ENCODE measurements at regions not wholly inside any gene's neighbourhood (a gene's known extent, or its start where the extent isn't known, plus 50 kb on each side); places are given as distances from the start of the nearest gene placed in this dataset.

DNA sequence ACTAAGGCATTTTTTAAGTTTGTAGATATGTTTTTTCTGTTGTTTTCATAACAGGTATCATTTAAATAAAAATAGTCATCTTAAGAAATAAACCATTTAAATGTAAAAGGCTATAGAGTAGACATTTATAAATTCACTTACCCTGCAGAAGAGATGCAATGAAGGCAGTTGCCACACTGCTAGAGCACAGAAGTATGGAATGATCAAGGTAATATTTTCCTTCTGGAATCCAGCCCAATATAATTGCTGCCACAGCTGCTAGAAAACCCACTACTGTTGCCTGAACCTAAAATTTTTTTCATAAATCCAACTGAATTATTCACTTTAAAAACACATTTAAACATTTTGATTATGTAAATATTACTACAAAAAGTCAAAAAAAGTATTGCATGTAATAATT, 69.2 kb downstream of the SLC41A2 start:
- no peaks in the 10 kb centered on the region for H3K79me2 ChIP-seq (ENCODE audit: control insufficient read depth in 1 of 2, insufficient read depth in 2 of 2, low read length in 2 of 2)
- no peak overlapping the region for H3K56ac ChIP-seq (replicated peaks; ENCODE audit: insufficient read length, low read depth, low read length)
- H2BK20ac ChIP-seq (ENCODE audit: low read length), result no peak overlapping the region
- H2BK15ac ChIP-seq (ENCODE audit: low read length), result no peak overlapping the region
- H2BK120ac ChIP-seq (replicated peaks; ENCODE audit: low read depth, low read length), result no peak overlapping the region
- no peak overlapping the region for H3K18ac ChIP-seq (ENCODE audit: extremely low read depth, low read length)
- no peak overlapping the region for H2BK12ac ChIP-seq (ENCODE audit: low read depth, low read length)
- no peak overlapping the region for H3K27ac ChIP-seq (ENCODE audit: low read depth, low read length)
- no peak overlapping the region for H3K4me2 ChIP-seq (ENCODE audit: insufficient read depth in 1 of 2, low read depth in 2 of 2, low read length in 2 of 2)
- ChIA-PET CTCF (ENCODE audit: partially characterized antibody) (interaction anchor here (0.7 to 1.0 kb wide), 2 partner anchors 47 to 162 kb away, joined by 3 read pairs; no protein-coding TSS in a partner anchor), POLR2A (ENCODE audit: partially characterized antibody) (no interaction called here)
- H3K23me2 ChIP-seq (ENCODE audit: low read depth, low read length), result no peaks in the 10 kb centered on the region
- no peak overlapping the region for H3K4me3 ChIP-seq (ENCODE audit: extremely low read depth in 1 of 4, insufficient read depth in 2 of 4, low read depth in 3 of 4, low read length in 4 of 4)
- H2BK5ac ChIP-seq (ENCODE audit: low read depth, low read length), result no peak overlapping the region
- no peaks in the 10 kb centered on the region for H3K4me1 ChIP-seq (replicated peaks in 1 of 4; ENCODE audit: control insufficient read depth in 3 of 4, insufficient read depth in 4 of 4, low read length in 3 of 4)
- no peak overlapping the region for H3K4ac ChIP-seq (replicated peaks; ENCODE audit: insufficient read length, low read depth, low read length)
- no peak overlapping the region for H4K8ac ChIP-seq (ENCODE audit: extremely low read depth, insufficient read depth, low read length)
- H2AK5ac ChIP-seq (ENCODE audit: low read depth, low read length), result no peak overlapping the region
- H3K14ac ChIP-seq (ENCODE audit: insufficient read length), result no peak overlapping the region
- H4K5ac ChIP-seq (ENCODE audit: insufficient read length, low read depth, low read length), result no peak overlapping the region
- no peaks in the 10 kb centered on the region for H3K36me3 ChIP-seq (ENCODE audit: control insufficient read depth in 2 of 4, insufficient read depth in 4 of 4, low read length in 3 of 4)
- no peaks in the 10 kb centered on the region for H3K79me1 ChIP-seq (ENCODE audit: low read depth, low read length)
- TF ChIP-seq POU5F1 (IDR thresholded peaks at IDR 0.05; ENCODE audit: low read depth, low read length) (no peak), JUN (IDR thresholded peaks at IDR 0.05; ENCODE audit: low read depth, low read length) (no peak), CBX5 (IDR thresholded peaks at IDR 0.05; ENCODE audit: low read depth, low read length) (no peak), SP1 (IDR thresholded peaks at IDR 0.05; ENCODE audit: low read depth, low read length) (no peak), CBX8 (IDR thresholded peaks at IDR 0.05; ENCODE audit: borderline replicate concordance, low read depth, low read length) (no peak), SP4 (IDR thresholded peaks at IDR 0.05; ENCODE audit: low read length) (no peak), TAF7 (optimal IDR thresholded peaks at IDR 0.05; ENCODE audit: borderline replicate concordance, low read depth, low read length) (no peak), EGR1 (IDR thresholded peaks at IDR 0.05; ENCODE audit: borderline replicate concordance, low read depth, low read length) (no peak), HDAC2 (IDR thresholded peaks at IDR 0.05; ENCODE audit: borderline replicate concordance in 1 of 2, low read depth in 2 of 2, low read length in 2 of 2) (no peak), HDAC6 (IDR thresholded peaks at IDR 0.05; ENCODE audit: low read depth, low read length) (no peak), SIX5 (IDR thresholded peaks at IDR 0.05; ENCODE audit: low read depth, low read length) (no peak), RFX5 (IDR thresholded peaks at IDR 0.05; ENCODE audit: borderline replicate concordance, low read depth, low read length) (no peak)
- TF ChIP-seq, protein P1, sequence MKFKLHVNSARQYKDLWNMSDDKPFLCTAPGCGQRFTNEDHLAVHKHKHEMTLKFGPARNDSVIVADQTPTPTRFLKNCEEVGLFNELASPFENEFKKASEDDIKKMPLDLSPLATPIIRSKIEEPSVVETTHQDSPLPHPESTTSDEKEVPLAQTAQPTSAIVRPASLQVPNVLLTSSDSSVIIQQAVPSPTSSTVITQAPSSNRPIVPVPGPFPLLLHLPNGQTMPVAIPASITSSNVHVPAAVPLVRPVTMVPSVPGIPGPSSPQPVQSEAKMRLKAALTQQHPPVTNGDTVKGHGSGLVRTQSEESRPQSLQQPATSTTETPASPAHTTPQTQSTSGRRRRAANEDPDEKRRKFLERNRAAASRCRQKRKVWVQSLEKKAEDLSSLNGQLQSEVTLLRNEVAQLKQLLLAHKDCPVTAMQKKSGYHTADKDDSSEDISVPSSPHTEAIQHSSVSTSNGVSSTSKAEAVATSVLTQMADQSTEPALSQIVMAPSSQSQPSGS (IDR thresholded peaks at IDR 0.05; ENCODE audit: low read length), result no peak
- H3K9me3 ChIP-seq (ENCODE audit: insufficient read depth in 2 of 2, low read depth in 1 of 2, low read length in 1 of 2), result peaks cover 4 to 8% of the 10 kb centered on the region in 2 experiments; a peak in 2 of 4 replicates
- H4K20me1 ChIP-seq (replicated peaks in 1 of 2; ENCODE audit: control insufficient read depth in 1 of 2, insufficient read depth in 2 of 2, low read length in 2 of 2), result no peaks in the 10 kb centered on the region
- H4K91ac ChIP-seq (replicated peaks; ENCODE audit: insufficient read length, low read length), result no peak overlapping the region
- no peak for DNase-seq (ENCODE audit: low read depth in 1 of 2, low spot score in 2 of 2)
- no peak for FAIRE-seq
- H3K9ac ChIP-seq (replicated peaks in 1 of 4; ENCODE audit: extremely low read depth in 1 of 4, low read depth in 3 of 4, low read length in 3 of 4), result no peak overlapping the region
- H3K23ac ChIP-seq (ENCODE audit: insufficient read length), result no peak overlapping the region
- no peak overlapping the region for H2AFZ ChIP-seq (ENCODE audit: low read length)
- no peaks in the 10 kb centered on the region for H3K27me3 ChIP-seq (replicated peaks in 1 of 4; ENCODE audit: control insufficient read depth in 3 of 4, extremely low read depth in 1 of 4, insufficient read depth in 3 of 4, low read length in 3 of 4)

Data from H1 (cell line).